ENCODE measurements at regions not wholly inside any gene's neighbourhood (a gene's known extent, or its start where the extent isn't known, plus 50 kb on each side); places are given as distances from the start of the nearest gene placed in this dataset.
"Not testable (repeated sequence)": the region's sequence is repeated elsewhere in the genome, so short reads cannot be mapped to it uniquely, and the experiment has no call there.

GRCh38 chr18:38756436-38756835, 1190.8 kb upstream of the CELF4 start:
- H3K27ac ChIP-seq: no peak overlapping the region
- no peak for TF ChIP-seq POLR2A (IDR thresholded peaks at IDR 0.05)
- no peak for TF ChIP-seq EP300 (IDR thresholded peaks at IDR 0.05)
- TF ChIP-seq, protein P1, sequence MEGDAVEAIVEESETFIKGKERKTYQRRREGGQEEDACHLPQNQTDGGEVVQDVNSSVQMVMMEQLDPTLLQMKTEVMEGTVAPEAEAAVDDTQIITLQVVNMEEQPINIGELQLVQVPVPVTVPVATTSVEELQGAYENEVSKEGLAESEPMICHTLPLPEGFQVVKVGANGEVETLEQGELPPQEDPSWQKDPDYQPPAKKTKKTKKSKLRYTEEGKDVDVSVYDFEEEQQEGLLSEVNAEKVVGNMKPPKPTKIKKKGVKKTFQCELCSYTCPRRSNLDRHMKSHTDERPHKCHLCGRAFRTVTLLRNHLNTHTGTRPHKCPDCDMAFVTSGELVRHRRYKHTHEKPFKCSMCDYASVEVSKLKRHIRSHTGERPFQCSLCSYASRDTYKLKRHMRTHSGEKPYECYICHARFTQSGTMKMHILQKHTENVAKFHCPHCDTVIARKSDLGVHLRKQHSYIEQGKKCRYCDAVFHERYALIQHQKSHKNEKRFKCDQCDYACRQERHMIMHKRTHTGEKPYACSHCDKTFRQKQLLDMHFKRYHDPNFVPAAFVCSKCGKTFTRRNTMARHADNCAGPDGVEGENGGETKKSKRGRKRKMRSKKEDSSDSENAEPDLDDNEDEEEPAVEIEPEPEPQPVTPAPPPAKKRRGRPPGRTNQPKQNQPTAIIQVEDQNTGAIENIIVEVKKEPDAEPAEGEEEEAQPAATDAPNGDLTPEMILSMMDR (IDR thresholded peaks at IDR 0.05): no peak
- 84 to 85% methylated on average over 2 of the region's 2 CpGs for WGBS, 2 donors
- DNase-seq (ENCODE audit: low spot score in 2 of 2): no peak
- H3K4me1 ChIP-seq: no peaks in the 10 kb centered on the region
- no peaks in the 10 kb centered on the region for H3K27me3 ChIP-seq
- no peaks in the 10 kb centered on the region for H3K9me3 ChIP-seq
- no peak overlapping the region for H3K4me3 ChIP-seq
- no peaks in the 10 kb centered on the region for H3K36me3 ChIP-seq

DNA sequence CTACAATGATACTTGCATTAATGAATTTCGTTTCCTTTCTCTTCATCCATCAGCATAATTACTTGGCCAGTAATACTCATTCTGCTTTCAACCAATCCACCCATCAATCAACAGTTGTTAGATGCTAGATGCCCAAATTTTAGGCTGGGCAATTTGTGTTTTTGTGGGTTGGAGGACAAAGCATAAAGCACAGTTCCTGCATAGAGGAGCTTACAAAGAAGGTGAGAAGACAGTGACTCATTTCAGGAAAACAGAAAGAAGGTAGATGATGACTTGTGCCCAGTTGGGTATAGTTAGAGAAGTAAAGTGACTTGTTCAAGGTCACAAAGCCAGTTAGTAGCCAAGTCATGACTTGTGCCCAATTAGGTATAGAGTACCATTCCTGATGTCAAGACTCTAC, 1186.8 kb upstream of the CELF4 start:
- Histone ChIP-seq H3K4me1 (no peaks in the 10 kb centered on the region), H3K4me3 (no peak overlapping the region), H3K27me3 (no peaks in the 10 kb centered on the region), H3K9me3 (no peaks in the 10 kb centered on the region), H3K27ac (no peak overlapping the region), H3K36me3 (no peaks in the 10 kb centered on the region)
- TF ChIP-seq, protein P1 (IDR thresholded peaks at IDR 0.05): no peak
- TF ChIP-seq EP300 (IDR thresholded peaks at IDR 0.05) (no peak), POLR2A (IDR thresholded peaks at IDR 0.05) (no peak)
- WGBS, 2 donors: 38% methylated on average over 1 of the region's 1 CpG
- no peak for DNase-seq (ENCODE audit: low spot score in 2 of 2)

DNA sequence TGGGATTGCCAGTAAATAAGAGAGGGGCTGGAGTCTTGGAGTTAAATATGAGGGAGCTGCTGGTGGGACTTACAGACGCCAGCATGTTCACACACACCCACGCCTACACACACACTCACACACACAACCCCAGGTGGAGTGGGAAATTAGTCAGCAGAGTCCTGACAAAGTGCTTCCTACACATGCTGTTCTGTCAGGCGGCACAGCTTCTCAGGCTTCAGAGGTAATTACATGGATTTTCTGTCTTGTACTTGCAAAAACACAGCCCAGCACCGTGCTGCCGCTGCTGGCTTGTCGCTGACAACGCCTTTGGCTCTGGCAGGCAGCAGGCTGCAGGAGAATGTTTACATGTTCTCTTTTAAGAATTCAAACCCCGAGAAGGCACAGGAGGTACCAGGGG, 1186.3 kb upstream of the CELF4 start:
- no peaks in the 10 kb centered on the region for H3K9me3 ChIP-seq
- no peaks in the 10 kb centered on the region for H3K27me3 ChIP-seq
- H3K36me3 ChIP-seq: no peaks in the 10 kb centered on the region
- H3K4me3 ChIP-seq: no peak overlapping the region
- no peaks in the 10 kb centered on the region for H3K4me1 ChIP-seq
- 44 to 53% methylated on average over 8 of the region's 8 CpGs for WGBS, 2 donors
- no peak for DNase-seq (ENCODE audit: low spot score in 2 of 2)
- H3K27ac ChIP-seq: no peak overlapping the region
- TF ChIP-seq EP300 (IDR thresholded peaks at IDR 0.05): no peak
- no peak for TF ChIP-seq POLR2A (IDR thresholded peaks at IDR 0.05)
- TF ChIP-seq, protein P1 (IDR thresholded peaks at IDR 0.05): no peak

DNA sequence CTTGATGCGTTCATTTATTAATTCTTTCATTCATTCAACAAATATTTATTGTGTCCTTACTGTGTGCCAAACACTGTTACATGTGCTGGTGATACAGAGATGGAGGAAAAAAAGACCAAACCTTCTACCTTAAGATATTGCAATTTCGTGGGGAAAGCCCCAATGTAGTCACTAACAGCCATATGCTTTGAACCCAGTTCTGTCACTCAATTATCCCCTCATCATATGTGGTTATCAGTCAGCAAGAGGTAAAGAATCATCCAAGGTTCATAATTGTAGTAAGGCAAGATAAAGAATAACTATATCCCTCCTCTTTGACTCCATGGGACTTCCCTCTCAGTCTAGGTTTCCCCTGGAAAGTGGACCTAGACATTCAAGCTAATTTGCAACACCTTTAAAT, 1185.6 kb upstream of the CELF4 start:
- no peak overlapping the region for H3K4me3 ChIP-seq
- no peak overlapping the region for H3K27ac ChIP-seq
- no peak for TF ChIP-seq EP300 (IDR thresholded peaks at IDR 0.05)
- no peak for TF ChIP-seq POLR2A (IDR thresholded peaks at IDR 0.05)
- TF ChIP-seq, protein P1 (IDR thresholded peaks at IDR 0.05): no peak
- H3K9me3 ChIP-seq: no peaks in the 10 kb centered on the region
- H3K36me3 ChIP-seq: no peaks in the 10 kb centered on the region
- no peaks in the 10 kb centered on the region for H3K4me1 ChIP-seq
- DNase-seq (ENCODE audit: low spot score in 2 of 2): no peak
- 73 to 76% methylated on average over 2 of the region's 2 CpGs for WGBS, 2 donors
- H3K27me3 ChIP-seq: no peaks in the 10 kb centered on the region

DNA sequence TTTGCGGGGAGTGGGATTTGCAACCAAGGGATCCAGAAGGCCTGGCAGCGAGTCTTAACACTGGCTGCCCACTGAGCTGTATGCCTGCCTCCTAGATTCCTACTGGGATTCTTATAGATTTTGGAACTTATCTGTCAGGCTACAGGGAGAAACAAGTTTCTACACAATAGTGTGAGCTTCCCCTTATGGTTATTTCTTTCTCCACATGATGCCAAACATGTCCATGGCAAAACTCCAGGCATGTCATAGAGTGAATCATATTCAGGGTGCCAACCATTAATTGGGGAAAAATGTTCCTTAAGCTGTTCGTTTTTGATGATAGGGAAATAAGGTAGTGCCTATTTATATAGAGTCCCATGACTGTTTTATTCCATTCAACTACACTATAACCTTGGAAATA, 1185.2 kb upstream of the CELF4 start:
- H3K4me1 ChIP-seq: no peaks in the 10 kb centered on the region
- DNase-seq (ENCODE audit: low spot score in 2 of 2): no peak
- no peak overlapping the region for H3K27ac ChIP-seq
- 90 to 91% methylated on average over 3 of the region's 3 CpGs for WGBS, 2 donors
- no peak overlapping the region for H3K4me3 ChIP-seq
- no peaks in the 10 kb centered on the region for H3K27me3 ChIP-seq
- TF ChIP-seq POLR2A (IDR thresholded peaks at IDR 0.05) (no peak), EP300 (IDR thresholded peaks at IDR 0.05) (no peak)
- no peaks in the 10 kb centered on the region for H3K9me3 ChIP-seq
- no peaks in the 10 kb centered on the region for H3K36me3 ChIP-seq

DNA sequence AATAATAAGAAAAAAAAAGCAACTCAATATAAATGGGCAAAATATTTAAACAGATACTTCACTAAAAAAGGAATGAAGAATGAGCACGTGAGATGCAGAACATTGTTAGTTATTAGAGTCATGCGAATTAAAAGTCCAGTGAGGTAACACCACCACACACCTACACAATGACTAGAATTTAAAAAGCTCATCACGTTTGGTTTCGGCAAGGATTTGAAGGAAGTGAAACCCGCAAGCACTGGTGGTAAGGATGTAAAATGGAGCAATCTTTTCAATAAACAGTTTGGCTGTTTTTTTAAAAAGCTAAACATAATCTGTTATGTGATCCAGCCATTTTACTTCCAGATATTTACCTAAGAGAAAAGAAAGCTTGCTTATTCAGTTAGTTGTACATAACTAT, 1181.6 kb upstream of the CELF4 start:
- no peak for DNase-seq (ENCODE audit: low spot score in 2 of 2)
- Histone ChIP-seq H3K4me3 (no peak overlapping the region), H3K9me3 (no peaks in the 10 kb centered on the region), H3K27me3 (no peaks in the 10 kb centered on the region), H3K27ac (no peak overlapping the region), H3K36me3 (no peaks in the 10 kb centered on the region), H3K4me1 (no peaks in the 10 kb centered on the region)
- no peak for TF ChIP-seq EP300 (IDR thresholded peaks at IDR 0.05)
- TF ChIP-seq, protein P1 (IDR thresholded peaks at IDR 0.05): no peak
- TF ChIP-seq POLR2A (IDR thresholded peaks at IDR 0.05): no peak
- WGBS, 2 donors: 72 to 76% methylated on average over 5 of the region's 5 CpGs

- 77 to 83% methylated on average over 2 of the region's 2 CpGs for WGBS, 2 donors
- H3K9me3 ChIP-seq, H3K27ac ChIP-seq: not testable (repeated sequence)
Observed at GRCh38 chr18:38720181-38720580, 1154.6 kb upstream of the CELF4 start.

More at GRCh38 chr18:38720181-38720580, 1154.6 kb upstream of the CELF4 start:
- not testable (repeated sequence) for H3K36me3 ChIP-seq; H3K4me1 ChIP-seq; H3K27me3 ChIP-seq; DNase-seq (ENCODE audit: low spot score in 2 of 2); H3K4me3 ChIP-seq
